DOHH2 (cell line): ENCODE measurements at regions not wholly inside any gene's neighbourhood (a gene's known extent, or its start where the extent isn't known, plus 50 kb on each side); places are given as distances from the start of the nearest gene placed in this dataset.

Source experiments
- H3F3A ChIP-seq: fragments of 200-600 bp; sonication (generic), shearing (Covaris generic); 2 replicates; pipeline ENCODE4 v1.6.0; 2016; ENCODE audit warnings: antibody characterized with exemption, mild to moderate bottlenecking; ENCODE audit not compliant: control insufficient read depth, insufficient read depth
- H3K27ac ChIP-seq: fragments of 200-600 bp; sonication (generic); 2 replicates; pipeline ENCODE4 v1.5.1; 2014; ENCODE audit warnings: low read depth, mild to moderate bottlenecking, low read length, moderate library complexity
- H3K27me3 ChIP-seq: fragments of 200-600 bp; sonication (generic); 2 replicates; pipeline ENCODE4 v1.6.1; 2014; ENCODE audit warnings: mild to moderate bottlenecking, low read length, mixed read lengths; ENCODE audit not compliant: control insufficient read depth
- H3K36me3 ChIP-seq: fragments of 200-600 bp; sonication (generic); 2 replicates; pipeline ENCODE4 v1.6.1; 2014; ENCODE audit warnings: mild to moderate bottlenecking, low read length, moderate library complexity, mixed read lengths; ENCODE audit not compliant: control insufficient read depth
- H3K4me1 ChIP-seq: fragments of 200-600 bp; sonication (generic); 2 replicates; pipeline ENCODE4 v1.6.1; 2014; ENCODE audit warnings: mild to moderate bottlenecking, low read length, mixed read lengths; ENCODE audit not compliant: control insufficient read depth
- H3K4me2 ChIP-seq: fragments of 200-600 bp; sonication (generic); 2 replicates; pipeline ENCODE4 v1.6.0; 2014; ENCODE audit warnings: mild to moderate bottlenecking, low read length, moderate library complexity
- H3K4me3 ChIP-seq: fragments of 200-600 bp; sonication (generic); 2 replicates; pipeline ENCODE4 v1.5.1; 2014; ENCODE audit warnings: mild to moderate bottlenecking, low read length, mixed read lengths
- H3K79me2 ChIP-seq: fragments of 200-600 bp; sonication (generic); 2 replicates; pipeline ENCODE4 v1.6.1; 2014; ENCODE audit warnings: mild to moderate bottlenecking, low read length, mixed read lengths; ENCODE audit not compliant: control insufficient read depth
- H3K9me2 ChIP-seq: fragments of 200-600 bp; sonication (generic); replicated peaks from 2 replicates; pipeline ENCODE4 v1.6.1; 2014; ENCODE audit warnings: mild to moderate bottlenecking, low read length, mixed read lengths; ENCODE audit not compliant: control insufficient read depth
- H3K9me3 ChIP-seq: fragments of 200-600 bp; sonication (generic); 2 replicates; pipeline ENCODE4 v1.6.1; 2014; ENCODE audit warnings: antibody characterized with exemption, low read length, mixed read lengths; ENCODE audit not compliant: control insufficient read depth, insufficient read depth
- H4K20me1 ChIP-seq: fragments of 200-600 bp; sonication (generic); 2 replicates; pipeline ENCODE4 v1.6.0; 2014; ENCODE audit warnings: low read depth, mild to moderate bottlenecking, antibody characterized with exemption, low read length, moderate library complexity; ENCODE audit not compliant: control insufficient read depth, insufficient read depth
- EZH2phosphoT487 ChIP-seq: fragments of 200-600 bp; sonication (generic); IDR thresholded peaks from 2 replicates; pipeline ENCODE4 v1.6.1; 2017; ENCODE audit warnings: borderline replicate concordance, mild to moderate bottlenecking, antibody characterized with exemption, low read length, moderate library complexity, mixed read lengths
- TF ChIP-seq, protein P1 (sequence below): fragments of 200-600 bp; sonication (generic); IDR thresholded peaks from one replicate; pipeline ENCODE4 v1.5.1; 2014; ENCODE audit warnings: antibody characterized with exemption, mild to moderate bottlenecking, low read depth, low read length; ENCODE audit not compliant: poor library complexity, severe bottlenecking

DNA sequence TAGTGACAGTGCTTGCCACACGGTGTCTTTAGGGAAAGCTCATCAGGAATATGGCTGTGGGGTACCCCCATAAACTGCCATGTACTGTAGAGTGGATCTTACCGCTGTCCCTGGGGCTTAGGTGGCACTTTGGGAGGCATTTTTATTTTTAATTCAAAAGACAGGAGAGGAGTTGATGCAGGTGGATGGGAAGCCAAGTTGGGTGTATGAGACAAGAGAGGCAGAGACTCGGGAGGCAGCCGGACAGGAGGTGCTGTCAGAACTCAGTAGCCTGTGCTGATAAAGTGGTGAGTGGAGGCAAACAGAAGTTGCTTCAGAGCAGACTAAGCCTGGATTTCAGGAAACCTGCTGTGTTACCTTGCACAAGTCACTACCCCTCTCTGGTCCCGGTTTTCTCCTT, 185.9 kb downstream of the TMEM132E start:
- no peaks in the 10 kb centered on the region for H3K27me3 ChIP-seq

GRCh38 chr17:34764716-34765115, 185.3 kb downstream of the TMEM132E start:
- Histone ChIP-seq H3K27me3 (no peaks in the 10 kb centered on the region), H3K4me2 (no peak overlapping the region), H3F3A (no peaks in the 10 kb centered on the region), H3K27ac (no peak overlapping the region), H3K9me3 (no peaks in the 10 kb centered on the region), H3K36me3 (no peaks in the 10 kb centered on the region), H3K4me1 (no peaks in the 10 kb centered on the region), H3K4me3 (no peak overlapping the region), H4K20me1 (no peaks in the 10 kb centered on the region), H3K79me2 (no peaks in the 10 kb centered on the region), H3K9me2 (no peaks in the 10 kb centered on the region)
- no peak for TF ChIP-seq EZH2phosphoT487
- TF ChIP-seq, protein P1, sequence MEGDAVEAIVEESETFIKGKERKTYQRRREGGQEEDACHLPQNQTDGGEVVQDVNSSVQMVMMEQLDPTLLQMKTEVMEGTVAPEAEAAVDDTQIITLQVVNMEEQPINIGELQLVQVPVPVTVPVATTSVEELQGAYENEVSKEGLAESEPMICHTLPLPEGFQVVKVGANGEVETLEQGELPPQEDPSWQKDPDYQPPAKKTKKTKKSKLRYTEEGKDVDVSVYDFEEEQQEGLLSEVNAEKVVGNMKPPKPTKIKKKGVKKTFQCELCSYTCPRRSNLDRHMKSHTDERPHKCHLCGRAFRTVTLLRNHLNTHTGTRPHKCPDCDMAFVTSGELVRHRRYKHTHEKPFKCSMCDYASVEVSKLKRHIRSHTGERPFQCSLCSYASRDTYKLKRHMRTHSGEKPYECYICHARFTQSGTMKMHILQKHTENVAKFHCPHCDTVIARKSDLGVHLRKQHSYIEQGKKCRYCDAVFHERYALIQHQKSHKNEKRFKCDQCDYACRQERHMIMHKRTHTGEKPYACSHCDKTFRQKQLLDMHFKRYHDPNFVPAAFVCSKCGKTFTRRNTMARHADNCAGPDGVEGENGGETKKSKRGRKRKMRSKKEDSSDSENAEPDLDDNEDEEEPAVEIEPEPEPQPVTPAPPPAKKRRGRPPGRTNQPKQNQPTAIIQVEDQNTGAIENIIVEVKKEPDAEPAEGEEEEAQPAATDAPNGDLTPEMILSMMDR = no peak

More for the DNA sequence above, 185.9 kb downstream of the TMEM132E start:
- no peaks in the 10 kb centered on the region for H3K36me3 ChIP-seq
- H3F3A ChIP-seq = no peaks in the 10 kb centered on the region
- H3K9me2 ChIP-seq = no peaks in the 10 kb centered on the region
- H3K4me3 ChIP-seq = no peak overlapping the region
- H3K4me1 ChIP-seq = no peaks in the 10 kb centered on the region
- H3K27ac ChIP-seq = no peak overlapping the region
- no peaks in the 10 kb centered on the region for H3K9me3 ChIP-seq
- H3K79me2 ChIP-seq = no peaks in the 10 kb centered on the region
- no peak overlapping the region for H3K4me2 ChIP-seq
- H4K20me1 ChIP-seq = no peaks in the 10 kb centered on the region
- TF ChIP-seq EZH2phosphoT487 = no peak
- TF ChIP-seq, protein P1 = no peak

DNA sequence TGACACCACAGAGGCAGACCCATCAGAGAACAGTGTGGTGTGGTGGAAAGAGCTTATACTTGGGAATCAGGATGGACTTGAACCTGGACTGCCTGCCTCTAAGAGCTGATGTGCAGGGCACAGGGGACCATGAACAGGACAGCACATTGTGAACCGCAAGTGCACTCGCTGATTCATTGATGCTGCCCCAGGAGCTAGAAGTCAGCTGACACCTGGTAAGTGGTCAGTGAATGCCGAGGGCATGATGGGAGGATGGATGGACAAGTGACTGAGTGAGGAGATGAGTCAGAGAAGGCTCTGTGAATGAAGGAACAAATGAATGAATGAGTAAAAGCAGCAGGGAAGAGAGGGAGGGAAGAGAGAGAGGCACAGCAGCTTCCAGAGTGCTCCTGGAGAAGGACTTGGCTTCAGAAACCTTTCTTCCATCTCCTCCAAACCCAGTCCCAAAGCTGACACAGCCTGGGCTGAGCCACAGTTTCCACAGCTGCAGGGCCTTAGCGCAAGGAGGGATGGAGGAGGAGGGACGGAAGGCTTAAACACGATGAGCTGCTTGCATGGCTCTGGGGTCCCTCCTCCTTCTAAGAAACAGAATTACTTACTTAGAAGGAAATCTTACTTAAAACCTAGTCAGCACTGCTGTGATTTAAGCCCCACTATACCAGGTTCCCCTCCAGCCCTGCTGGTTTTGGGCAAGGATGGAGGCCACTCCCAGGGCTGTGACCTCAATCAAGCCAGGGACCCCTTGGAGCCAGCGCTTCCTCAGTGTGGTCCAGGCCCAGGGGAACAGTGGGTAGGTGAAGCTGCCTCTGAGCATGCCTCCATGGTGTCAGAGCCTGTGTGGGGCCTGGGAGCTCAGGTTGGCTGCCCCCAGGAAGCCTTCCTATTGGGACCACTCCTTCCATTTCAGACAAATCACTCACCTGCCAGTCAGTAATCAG, 184.6 kb downstream of the TMEM132E start:
- H3K27me3 ChIP-seq = no peaks in the 10 kb centered on the region
- H3K9me3 ChIP-seq = no peaks in the 10 kb centered on the region
- no peaks in the 10 kb centered on the region for H3K4me1 ChIP-seq
- no peak overlapping the region for H3K27ac ChIP-seq
- H3K79me2 ChIP-seq = no peaks in the 10 kb centered on the region
- no peaks in the 10 kb centered on the region for H3K36me3 ChIP-seq
- H3K4me3 ChIP-seq = no peak overlapping the region
- H3K4me2 ChIP-seq = no peak overlapping the region
- TF ChIP-seq, protein P1 = no peak
- TF ChIP-seq EZH2phosphoT487 = no peak
- H3K9me2 ChIP-seq = no peaks in the 10 kb centered on the region
- H4K20me1 ChIP-seq = no peaks in the 10 kb centered on the region
- H3F3A ChIP-seq = no peaks in the 10 kb centered on the region
